ENCODE measurements at regions not wholly inside any gene's neighbourhood (a gene's known extent, or its start where the extent isn't known, plus 50 kb on each side); places are given as distances from the start of the nearest gene placed in this dataset.

- no peak for TF ChIP-seq MYC (IDR thresholded peaks at IDR 0.05; ENCODE audit: low read depth, low read length)
- no peak for TF ChIP-seq CTCF (IDR thresholded peaks at IDR 0.05; ENCODE audit: extremely low read depth in 1 of 2, insufficient read depth in 1 of 2, low read depth in 1 of 2, low read length in 2 of 2)
- TF ChIP-seq EZH2 (IDR thresholded peaks at IDR 0.05; ENCODE audit: borderline replicate concordance, low read depth, low read length, severe bottlenecking) = no peak
- no peak for TF ChIP-seq JUN (IDR thresholded peaks at IDR 0.05; ENCODE audit: borderline replicate concordance, insufficient read depth, insufficient read length, low read depth)
- TF ChIP-seq POLR2AphosphoS5 (IDR thresholded peaks at IDR 0.05; ENCODE audit: insufficient read depth, low read depth, low read length) = no peak
- TF ChIP-seq MAX (IDR thresholded peaks at IDR 0.05; ENCODE audit: insufficient read depth, insufficient read length) = no peak
- TF ChIP-seq POLR2A (IDR thresholded peaks at IDR 0.05; ENCODE audit: low read depth, low read length) = no peak
- TF ChIP-seq GATA2 (IDR thresholded peaks at IDR 0.05; ENCODE audit: insufficient read depth, insufficient read length, low read depth, low read length) = no peak
- no peak for TF ChIP-seq FOS (IDR thresholded peaks at IDR 0.05; ENCODE audit: borderline replicate concordance, insufficient read depth, low read length)
These were observed 103.3 kb upstream of the PCDH18 start for GRCh38 chr4:137635601-137636000.

Data from endothelial cell of umbilical vein (primary cell).